Kidney epithelial cell (primary cell): ENCODE measurements at regions not wholly inside any gene's neighbourhood (a gene's known extent, or its start where the extent isn't known, plus 50 kb on each side); places are given as distances from the start of the nearest gene placed in this dataset.
A peak's percentile ranks its signal among the peaks of the same experiment; 100 is the strongest.

Experiments
- DNase-seq: peaks from one replicate; pipeline ENCODE4 v3.0.0-alpha.2; 2010; ENCODE audit warnings: low read depth
- H3K27me3 ChIP-seq: 2 replicates; pipeline ENCODE4 v1.6.0; 2011; ENCODE audit warnings: low read length; ENCODE audit not compliant: control insufficient read depth, insufficient read depth
- H3K36me3 ChIP-seq: 2 replicates; pipeline ENCODE4 v1.5.1; 2011; ENCODE audit warnings: low read length; ENCODE audit not compliant: control insufficient read depth, insufficient read depth
- H3K4me3 ChIP-seq: 2 replicates; pipeline ENCODE4 v1.5.1; 2011; ENCODE audit warnings: low read depth, mild to moderate bottlenecking, control low read depth, low read length
- TF ChIP-seq, protein P1 (sequence below): IDR thresholded peaks from 2 replicates; pipeline ENCODE4 v1.5.1; 2011; ENCODE audit warnings: mild to moderate bottlenecking, moderate library complexity, low read length, control low read depth, inconsistent platforms; ENCODE audit not compliant: insufficient read depth, poor library complexity, severe bottlenecking

DNA sequence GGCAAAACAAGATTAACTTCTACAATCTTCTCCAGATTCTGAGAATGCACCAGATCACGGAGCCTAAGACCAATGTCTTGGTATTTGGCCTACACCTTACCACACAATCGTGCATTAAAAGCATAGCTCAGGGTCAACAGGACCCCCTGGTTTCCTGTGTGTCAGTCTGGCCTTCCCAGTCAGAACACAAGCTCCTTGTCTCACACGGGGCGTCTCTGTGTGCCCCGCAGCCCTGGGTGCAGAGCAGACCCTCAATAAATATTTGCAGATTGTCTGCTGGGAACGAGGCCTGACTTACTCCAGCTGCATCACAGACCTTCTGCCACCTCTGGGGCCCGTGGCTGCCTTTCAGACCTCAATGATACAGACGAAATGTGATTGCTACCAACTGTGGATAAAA, 82.5 kb upstream of the CTNNB1 start:
- Histone ChIP-seq H3K36me3 (no peaks in the 10 kb centered on the region), H3K4me3 (no peak overlapping the region), H3K27me3 (no peaks in the 10 kb centered on the region)
- no peak for DNase-seq
- TF ChIP-seq, protein P1, sequence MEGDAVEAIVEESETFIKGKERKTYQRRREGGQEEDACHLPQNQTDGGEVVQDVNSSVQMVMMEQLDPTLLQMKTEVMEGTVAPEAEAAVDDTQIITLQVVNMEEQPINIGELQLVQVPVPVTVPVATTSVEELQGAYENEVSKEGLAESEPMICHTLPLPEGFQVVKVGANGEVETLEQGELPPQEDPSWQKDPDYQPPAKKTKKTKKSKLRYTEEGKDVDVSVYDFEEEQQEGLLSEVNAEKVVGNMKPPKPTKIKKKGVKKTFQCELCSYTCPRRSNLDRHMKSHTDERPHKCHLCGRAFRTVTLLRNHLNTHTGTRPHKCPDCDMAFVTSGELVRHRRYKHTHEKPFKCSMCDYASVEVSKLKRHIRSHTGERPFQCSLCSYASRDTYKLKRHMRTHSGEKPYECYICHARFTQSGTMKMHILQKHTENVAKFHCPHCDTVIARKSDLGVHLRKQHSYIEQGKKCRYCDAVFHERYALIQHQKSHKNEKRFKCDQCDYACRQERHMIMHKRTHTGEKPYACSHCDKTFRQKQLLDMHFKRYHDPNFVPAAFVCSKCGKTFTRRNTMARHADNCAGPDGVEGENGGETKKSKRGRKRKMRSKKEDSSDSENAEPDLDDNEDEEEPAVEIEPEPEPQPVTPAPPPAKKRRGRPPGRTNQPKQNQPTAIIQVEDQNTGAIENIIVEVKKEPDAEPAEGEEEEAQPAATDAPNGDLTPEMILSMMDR: no peak

DNA sequence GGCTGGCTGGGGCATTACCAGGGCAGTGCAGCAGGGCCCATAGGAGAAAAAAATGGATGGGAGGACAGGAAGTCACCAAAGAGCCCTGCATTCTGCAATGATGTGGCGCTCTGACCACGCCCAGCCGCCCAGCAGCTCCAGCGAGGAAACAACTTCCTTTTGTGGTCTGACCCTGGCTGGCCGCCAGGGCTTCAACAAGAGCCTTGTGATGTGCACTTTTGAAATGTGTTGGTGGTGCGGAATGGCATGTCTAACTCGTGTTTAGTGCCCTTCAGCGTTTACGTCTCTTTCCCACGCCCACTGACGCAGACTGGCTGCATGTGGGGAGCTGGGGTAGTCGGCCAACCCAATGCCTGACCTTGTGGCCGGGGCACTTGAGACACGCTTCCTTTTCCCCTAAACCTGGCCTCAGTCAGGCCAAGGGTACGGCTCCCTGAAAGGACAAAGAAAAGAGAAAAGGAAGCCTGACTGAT, 81.9 kb upstream of the CTNNB1 start:
- TF ChIP-seq, protein P1: no peak
- no peaks in the 10 kb centered on the region for H3K36me3 ChIP-seq
- peak; percentile 88 for DNase-seq

DNA sequence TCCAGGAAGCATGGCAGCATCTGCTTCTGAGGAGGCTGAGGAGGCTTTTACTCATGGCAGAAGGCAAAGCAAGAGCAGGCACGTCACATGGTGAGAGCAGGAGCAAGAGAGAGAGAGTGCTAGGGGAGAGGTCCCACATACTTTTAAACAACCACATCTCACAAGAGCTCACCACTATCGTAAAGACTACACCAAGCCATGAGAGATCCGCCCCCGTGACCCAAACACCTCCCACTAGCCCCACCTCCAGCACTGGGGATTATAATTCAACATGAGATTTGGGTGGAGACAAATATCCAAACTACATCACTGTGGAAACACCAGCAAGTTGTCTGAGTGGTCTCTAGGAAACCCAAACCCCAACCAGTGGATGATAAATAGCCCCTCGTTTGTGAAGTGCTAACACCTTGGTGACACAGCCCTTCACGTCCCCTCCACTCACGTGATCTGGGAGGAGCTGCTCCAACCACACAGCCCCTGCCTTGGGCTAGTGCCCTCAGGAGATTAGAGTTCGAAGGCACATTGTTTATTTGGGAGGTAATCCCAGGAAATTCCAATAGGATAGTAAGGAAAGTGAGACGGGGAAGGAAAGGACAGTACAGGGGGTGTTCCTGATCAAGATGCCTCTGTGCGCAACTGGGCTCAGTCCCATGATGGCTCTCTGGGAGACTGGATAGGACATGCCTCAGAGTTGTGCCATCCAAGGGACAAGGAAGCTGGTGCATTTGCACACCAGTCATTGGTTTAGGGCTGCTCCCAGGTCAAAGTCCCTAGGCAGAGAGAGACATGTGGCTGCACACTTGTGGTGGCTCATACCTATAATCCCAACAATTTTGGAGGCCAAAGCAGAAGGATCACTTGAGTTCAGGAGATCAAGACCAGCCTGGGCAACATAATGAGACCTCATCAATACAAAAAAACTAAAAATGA, 80.6 kb upstream of the CTNNB1 start:
- DNase-seq: no peak
- Histone ChIP-seq H3K4me3 (no peak overlapping the region), H3K36me3 (no peaks in the 10 kb centered on the region), H3K27me3 (no peaks in the 10 kb centered on the region)
- TF ChIP-seq, protein P1: no peak

More for the DNA sequence above, 81.9 kb upstream of the CTNNB1 start:
- Histone ChIP-seq H3K4me3 (no peak overlapping the region), H3K27me3 (no peaks in the 10 kb centered on the region)

DNA sequence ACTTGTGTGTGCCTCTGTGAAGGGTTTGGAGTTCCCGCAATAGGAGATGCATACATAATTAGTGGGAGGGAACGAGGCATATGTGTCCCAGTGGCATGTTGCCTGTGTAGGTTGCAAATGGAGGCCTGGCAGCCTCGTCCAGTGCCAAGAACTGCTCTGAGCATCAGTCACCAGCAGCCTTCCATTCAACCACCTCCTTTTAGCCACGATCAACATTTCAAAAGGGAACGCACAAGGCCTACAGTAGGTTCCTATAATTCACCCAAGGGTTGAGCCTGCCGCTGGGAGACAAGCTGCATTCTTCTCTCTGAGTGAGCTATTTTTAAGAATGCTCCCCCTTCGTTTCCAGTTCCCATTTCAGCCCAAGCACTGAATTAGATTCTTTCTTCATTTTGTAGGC, 78.8 kb upstream of the CTNNB1 start:
- Histone ChIP-seq H3K4me3 (no peak overlapping the region), H3K27me3 (no peaks in the 10 kb centered on the region), H3K36me3 (no peaks in the 10 kb centered on the region)
- TF ChIP-seq, protein P1: no peak
- DNase-seq: no peak

DNA sequence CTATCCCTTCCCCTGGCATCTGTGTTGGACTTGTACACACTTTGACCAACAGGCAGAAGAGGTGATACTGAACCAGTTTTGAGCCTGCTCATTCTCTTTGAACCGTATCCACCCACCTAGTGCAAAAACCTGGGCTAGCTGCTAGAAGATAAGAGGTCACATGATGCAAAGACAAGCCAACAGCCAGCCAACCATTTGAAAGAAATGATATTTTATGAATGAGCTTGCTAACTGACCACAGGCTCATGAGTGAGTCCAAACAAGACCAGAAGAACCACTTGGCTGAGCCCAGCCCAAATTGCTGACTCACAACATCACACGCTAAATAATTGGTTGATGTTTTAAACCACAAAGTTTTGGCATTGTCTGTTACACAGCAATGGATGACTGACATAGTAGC, 74.0 kb upstream of the CTNNB1 start:
- no peaks in the 10 kb centered on the region for H3K36me3 ChIP-seq
- TF ChIP-seq, protein P1: no peak
- no peak for DNase-seq
- H3K4me3 ChIP-seq: no peak overlapping the region
- H3K27me3 ChIP-seq: no peaks in the 10 kb centered on the region

DNA sequence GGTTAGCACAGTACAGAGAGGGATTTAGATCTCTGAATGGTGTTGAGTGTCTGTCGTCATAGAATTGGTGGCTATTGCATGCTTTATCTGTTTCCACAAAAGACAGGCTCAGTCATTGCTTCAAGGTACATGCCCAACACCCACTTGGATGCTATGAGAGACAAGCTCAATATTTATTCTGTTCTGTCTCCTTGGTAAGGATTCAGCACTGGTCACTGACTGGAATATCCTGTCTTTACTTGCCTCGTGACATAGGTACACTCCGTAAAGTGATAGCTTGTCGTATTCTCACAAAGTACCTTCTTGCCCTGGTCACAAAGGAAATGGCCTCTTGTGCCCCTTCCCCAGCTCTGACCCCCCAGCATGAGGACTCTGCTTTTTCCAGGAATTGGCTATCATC, 72.8 kb upstream of the CTNNB1 start:
- TF ChIP-seq, protein P1: no peak

More for the DNA sequence above, 72.8 kb upstream of the CTNNB1 start:
- no peak overlapping the region for H3K4me3 ChIP-seq
- no peaks in the 10 kb centered on the region for H3K36me3 ChIP-seq
- DNase-seq: no peak
- H3K27me3 ChIP-seq: no peaks in the 10 kb centered on the region
